DMS153 (cell line): ENCODE measurements at regions not wholly inside any gene's neighbourhood (a gene's known extent, or its start where the extent isn't known, plus 50 kb on each side); places are given as distances from the start of the nearest gene placed in this dataset.
"Not testable (repeated sequence)": the region's sequence is repeated elsewhere in the genome, so short reads cannot be mapped to it uniquely, and the experiment has no call there.

ENCODE experiments used
- DNase-seq: peaks from one replicate; lab custom pipeline; 2025; lab: John Stamatoyannopoulos, UW

GRCh38 chr11:101292661-101293240 lies 163.1 kb upstream of the PGR start:
- no peak for DNase-seq

GRCh38 chr11:101291279-101291678 lies 161.7 kb upstream of the PGR start:
- no peak for DNase-seq

- DNase-seq = no peak
These were observed 158.8 kb upstream of the PGR start for GRCh38 chr11:101288392-101288791.

GRCh38 chr11:101279728-101280127 lies 150.1 kb upstream of the PGR start:
- DNase-seq = no peak

GRCh38 chr11:101278286-101278685 lies 148.7 kb upstream of the PGR start:
- DNase-seq = no peak

- DNase-seq = no peak
These were observed 147.4 kb upstream of the PGR start for GRCh38 chr11:101277036-101277435.

GRCh38 chr11:101269990-101270660 lies 140.5 kb upstream of the PGR start:
- no peak for DNase-seq

GRCh38 chr11:101269390-101269789 lies 139.8 kb upstream of the PGR start:
- DNase-seq = no peak

- no peak for DNase-seq
These were observed 138.0 kb upstream of the PGR start for GRCh38 chr11:101267654-101268053.

- no peak for DNase-seq
These were observed 134.7 kb upstream of the PGR start for GRCh38 chr11:101264306-101264705.

- no peak for DNase-seq
These were observed 133.4 kb upstream of the PGR start for GRCh38 chr11:101262995-101263394.

- DNase-seq = no peak
These were observed 132.6 kb upstream of the PGR start for GRCh38 chr11:101262258-101262657.

- DNase-seq = no peak
These were observed 125.4 kb upstream of the PGR start for GRCh38 chr11:101255036-101255435.

- no peak for DNase-seq
These were observed 124.4 kb upstream of the PGR start for GRCh38 chr11:101254037-101254436.

- DNase-seq = not testable (repeated sequence)
These were observed 116.0 kb upstream of the PGR start for GRCh38 chr11:101245635-101246034.

GRCh38 chr11:101245081-101245480 lies 115.5 kb upstream of the PGR start:
- DNase-seq = not testable (repeated sequence)

- no peak for DNase-seq
These were observed 111.7 kb upstream of the PGR start for GRCh38 chr11:101241160-101241795.

GRCh38 chr11:101231207-101231834 lies 101.7 kb upstream of the PGR start:
- not testable (repeated sequence) for DNase-seq

GRCh38 chr11:101226617-101227016 lies 97.0 kb upstream of the PGR start:
- no peak for DNase-seq

- DNase-seq = no peak
These were observed 94.6 kb upstream of the PGR start for GRCh38 chr11:101224221-101224620.

GRCh38 chr11:101218091-101218490 lies 88.5 kb upstream of the PGR start:
- DNase-seq = not testable (repeated sequence)

GRCh38 chr11:101216091-101216490 lies 86.5 kb upstream of the PGR start:
- DNase-seq = not testable (repeated sequence)

GRCh38 chr11:101215069-101215468 lies 85.5 kb upstream of the PGR start:
- DNase-seq = no peak
